ENCODE measurements at regions not wholly inside any gene's neighbourhood (a gene's known extent, or its start where the extent isn't known, plus 50 kb on each side); places are given as distances from the start of the nearest gene placed in this dataset.

- TF ChIP-seq CTCF (conservative IDR thresholded peaks at IDR 0.05; ENCODE audit: low read depth, low read length) (no peak), EZH2 (IDR thresholded peaks at IDR 0.05; ENCODE audit: borderline replicate concordance, low read depth, low read length, poor library complexity, severe bottlenecking) (no peak)
These were observed 250.2 kb upstream of the FGGY start for GRCh38 chr1:59046730-59047157.

Measured in A673 (cell line).